ENCODE measurements at regions not wholly inside any gene's neighbourhood (a gene's known extent, or its start where the extent isn't known, plus 50 kb on each side); places are given as distances from the start of the nearest gene placed in this dataset.

- DNase-seq, result no peak
Observed at GRCh38 chr9:87259543-87260518, 237.8 kb upstream of the DAPK1 start.

GRCh38 chr9:87263291-87263690 lies 234.4 kb upstream of the DAPK1 start:
- no peak for DNase-seq

DNA sequence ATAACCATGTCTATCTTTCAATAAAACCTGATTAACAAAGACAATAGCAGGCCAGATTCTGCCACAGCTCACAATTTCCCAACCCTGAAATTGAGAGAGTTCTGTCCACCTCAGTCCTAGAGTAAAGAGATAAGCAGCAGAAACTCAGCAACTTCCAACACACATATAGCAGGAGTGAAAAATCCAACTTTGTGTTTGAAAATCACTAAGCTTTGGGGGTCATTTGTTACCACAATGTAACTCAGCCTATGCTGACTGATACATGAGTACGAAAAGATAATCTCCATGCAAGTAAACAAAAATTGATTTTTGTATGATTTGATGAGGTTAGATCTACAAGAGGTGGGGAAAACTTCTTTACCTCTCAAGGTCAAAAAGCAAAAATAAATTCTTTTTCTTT lies 231.0 kb upstream of the DAPK1 start:
- DNase-seq, result no peak

DNA sequence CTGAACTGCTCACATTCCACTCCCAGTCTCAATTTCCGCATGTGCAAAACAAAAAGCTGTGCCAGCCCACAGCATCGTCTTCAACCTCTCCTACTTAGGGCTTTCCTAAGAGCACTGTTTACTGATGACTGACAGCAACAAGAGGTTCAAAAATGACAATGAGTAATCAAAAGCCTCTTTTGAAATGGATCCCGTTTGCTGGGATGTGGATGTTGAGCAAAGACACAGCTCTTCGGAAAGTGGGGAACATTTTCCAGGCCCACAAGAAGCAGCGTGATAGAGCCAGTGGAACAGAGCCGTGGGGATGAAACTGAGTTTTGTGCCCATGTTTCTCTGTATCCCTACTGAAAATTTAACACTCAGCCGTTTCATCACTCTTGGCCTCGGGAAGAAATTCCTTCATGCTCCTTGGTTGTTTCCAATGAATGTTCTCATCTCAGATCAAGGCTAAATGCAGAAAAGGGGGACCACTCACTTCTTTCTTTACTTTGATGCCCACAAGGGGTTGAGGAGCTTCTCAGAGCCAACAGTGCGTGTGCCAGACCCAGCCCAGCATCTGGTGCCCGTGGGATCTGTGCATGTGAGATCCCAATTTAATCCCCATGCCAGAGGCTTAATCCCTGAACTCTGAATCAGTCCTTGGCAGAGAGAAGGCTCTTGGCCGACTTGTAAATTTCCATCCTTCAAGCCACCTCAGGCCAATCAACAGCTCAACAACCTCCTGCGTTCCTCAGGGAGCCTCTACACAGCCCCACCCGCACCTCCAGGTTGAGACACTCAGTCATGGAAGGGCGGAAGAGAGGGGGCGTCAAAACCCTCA lies 230.2 kb upstream of the DAPK1 start:
- no peak for DNase-seq

DNA sequence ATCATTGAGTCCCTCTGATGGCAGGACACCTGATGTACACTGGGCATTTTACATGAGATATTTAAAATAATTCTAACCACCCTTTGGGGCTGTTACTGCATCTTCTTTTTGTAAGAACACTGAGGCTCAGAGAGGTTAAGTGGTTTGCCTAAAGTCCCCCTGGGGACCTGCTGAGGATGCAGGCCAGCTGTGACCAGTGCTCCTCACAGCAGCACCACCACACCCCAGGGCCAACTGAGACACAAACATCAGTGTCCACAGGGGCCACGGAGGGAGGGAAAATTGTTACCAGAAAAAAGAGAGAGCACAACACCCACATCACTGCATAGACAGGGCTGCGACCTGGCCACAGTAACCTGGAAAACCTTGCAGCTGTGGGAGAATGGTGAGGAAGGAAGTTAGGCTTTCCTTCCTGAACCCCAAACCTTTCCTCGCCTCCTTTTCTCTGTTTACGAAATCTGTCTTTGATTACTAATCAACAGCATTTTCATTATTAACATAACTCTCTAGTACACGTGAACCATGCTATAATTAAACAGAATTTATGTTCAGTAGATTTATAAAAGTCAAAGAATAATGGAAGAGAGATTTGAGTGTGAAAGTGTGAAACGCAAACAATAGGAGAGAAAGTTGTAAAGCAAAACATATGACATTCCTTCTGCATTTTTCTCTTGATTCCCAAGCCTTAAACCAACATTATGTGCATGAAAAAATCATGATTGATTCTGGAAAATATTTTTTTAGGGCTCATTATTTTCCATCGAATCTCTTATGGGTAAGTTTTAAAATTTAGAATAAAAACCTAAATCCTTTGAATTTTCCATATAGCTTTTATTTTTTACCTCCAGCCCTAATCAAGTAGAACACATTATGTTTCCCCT lies 228.1 kb upstream of the DAPK1 start:
- no peak for DNase-seq

- DNase-seq, result no peak
Observed at GRCh38 chr9:87270221-87270847, 227.3 kb upstream of the DAPK1 start.

DNA sequence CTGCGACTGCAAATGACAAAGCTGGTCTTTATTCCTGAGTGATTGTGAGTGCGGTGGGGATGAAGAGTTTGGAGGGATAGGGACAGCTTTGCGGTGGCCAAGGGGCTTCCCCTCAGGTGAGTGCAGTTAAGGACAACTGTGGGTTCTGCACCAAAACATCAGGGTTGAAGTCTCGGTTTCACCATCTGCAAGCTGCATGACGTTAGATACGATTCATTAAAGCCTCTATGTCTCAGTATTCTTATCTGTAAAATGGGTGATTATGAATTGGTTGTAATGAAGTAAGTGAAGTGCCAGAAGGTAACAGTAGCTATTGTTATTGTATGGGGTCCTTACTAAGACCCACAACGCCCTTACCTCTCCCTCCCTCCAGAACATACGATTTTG lies 226.8 kb upstream of the DAPK1 start:
- no peak for DNase-seq

- DNase-seq, result no peak
Observed at GRCh38 chr9:87271696-87272477, 225.8 kb upstream of the DAPK1 start.

DNA sequence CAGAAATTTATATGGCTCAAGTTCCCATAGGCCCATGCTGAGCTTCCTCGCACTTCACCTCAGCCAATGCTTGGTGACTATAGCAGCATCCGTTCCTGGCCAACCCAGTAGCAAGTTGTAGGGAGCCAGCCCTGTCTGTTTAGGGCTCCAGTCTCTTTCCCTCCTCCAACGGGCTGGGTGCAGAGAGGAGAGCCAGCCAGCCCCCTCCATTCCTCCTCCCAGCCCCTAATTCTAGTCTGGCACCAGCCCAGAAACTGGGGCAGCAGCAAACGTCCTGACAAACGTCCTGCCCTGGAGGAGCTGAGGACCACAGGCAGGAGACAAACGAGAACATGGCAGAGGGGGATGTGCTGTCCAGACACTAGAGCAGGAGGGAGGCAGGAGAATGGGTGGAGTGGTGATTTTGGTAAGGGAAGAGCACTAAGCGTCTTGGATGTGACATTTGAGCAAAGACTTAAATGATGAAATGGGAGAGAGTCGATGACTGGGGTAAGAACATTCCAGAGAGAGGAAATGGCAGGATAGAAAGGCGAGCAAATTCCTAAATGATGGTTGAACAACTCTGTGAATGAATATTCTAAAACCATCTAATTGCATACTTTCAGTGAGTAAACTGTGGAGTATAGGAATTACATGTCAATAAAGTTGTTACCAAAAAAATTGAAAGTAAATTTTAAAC lies 222.5 kb upstream of the DAPK1 start:
- no peak for DNase-seq

- no peak for DNase-seq
Observed at GRCh38 chr9:87276327-87276841, 221.3 kb upstream of the DAPK1 start.

- DNase-seq, result no peak
Observed at GRCh38 chr9:87276851-87277261, 220.8 kb upstream of the DAPK1 start.

GRCh38 chr9:87277346-87277745 lies 220.3 kb upstream of the DAPK1 start:
- no peak for DNase-seq

DNA sequence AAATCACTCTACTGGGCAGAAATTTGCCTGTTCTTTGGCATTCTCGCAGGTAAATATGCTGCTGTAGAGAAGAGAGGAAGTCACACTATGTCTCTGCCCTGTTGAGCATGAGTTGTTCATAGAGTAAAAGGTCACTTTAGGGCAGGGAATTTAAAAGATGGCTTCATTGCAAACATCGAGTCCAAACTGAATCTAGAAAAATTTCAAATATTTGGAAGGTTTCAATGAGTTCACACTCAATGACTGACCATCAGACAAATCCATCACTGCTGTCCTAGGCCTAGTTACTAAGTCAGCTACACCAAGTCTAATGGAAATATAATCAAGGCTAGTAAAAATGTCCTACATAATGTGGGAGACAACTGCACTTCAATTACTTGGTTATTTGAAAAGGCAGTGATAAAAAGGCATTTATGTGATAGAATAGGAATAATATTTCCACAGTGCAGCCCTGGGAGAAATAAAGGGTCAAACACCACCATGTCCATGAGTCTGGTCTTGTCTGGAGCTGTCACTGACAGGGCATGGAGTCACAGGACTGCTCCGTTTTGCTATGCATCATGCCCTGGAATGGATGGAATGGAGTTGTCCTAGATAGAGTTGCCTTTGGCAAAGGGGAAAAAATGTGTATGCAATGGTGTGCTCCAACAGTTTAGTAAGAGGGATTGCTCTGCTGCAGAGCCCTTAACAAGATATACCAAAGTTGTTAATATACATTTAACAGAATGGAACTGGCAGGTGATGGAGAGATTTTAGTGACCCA lies 218.5 kb upstream of the DAPK1 start:
- no peak for DNase-seq

GRCh38 chr9:87280421-87280820 lies 217.2 kb upstream of the DAPK1 start:
- DNase-seq, result no peak

DNA sequence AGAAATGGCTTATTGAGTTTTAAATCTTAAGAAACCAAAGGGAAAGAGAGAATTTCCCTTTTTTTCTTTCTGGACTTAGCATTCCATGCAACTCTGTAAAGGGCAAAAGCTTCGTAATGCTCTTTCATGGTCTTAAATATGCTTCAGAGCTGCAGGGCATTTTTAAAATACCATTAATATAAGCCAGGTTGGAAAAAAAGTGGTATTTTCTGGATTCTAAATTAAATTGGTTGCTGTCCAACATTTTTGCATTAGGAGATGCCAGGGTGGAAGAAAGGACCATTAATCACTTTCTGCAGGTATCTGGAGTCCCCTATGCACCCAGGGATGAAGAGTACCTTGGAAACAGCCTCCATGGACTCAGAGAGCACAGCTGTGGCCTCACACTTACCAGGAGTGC lies 215.1 kb upstream of the DAPK1 start:
- DNase-seq, result no peak

- no peak for DNase-seq
Observed at GRCh38 chr9:87283585-87283984, 214.1 kb upstream of the DAPK1 start.

DNA sequence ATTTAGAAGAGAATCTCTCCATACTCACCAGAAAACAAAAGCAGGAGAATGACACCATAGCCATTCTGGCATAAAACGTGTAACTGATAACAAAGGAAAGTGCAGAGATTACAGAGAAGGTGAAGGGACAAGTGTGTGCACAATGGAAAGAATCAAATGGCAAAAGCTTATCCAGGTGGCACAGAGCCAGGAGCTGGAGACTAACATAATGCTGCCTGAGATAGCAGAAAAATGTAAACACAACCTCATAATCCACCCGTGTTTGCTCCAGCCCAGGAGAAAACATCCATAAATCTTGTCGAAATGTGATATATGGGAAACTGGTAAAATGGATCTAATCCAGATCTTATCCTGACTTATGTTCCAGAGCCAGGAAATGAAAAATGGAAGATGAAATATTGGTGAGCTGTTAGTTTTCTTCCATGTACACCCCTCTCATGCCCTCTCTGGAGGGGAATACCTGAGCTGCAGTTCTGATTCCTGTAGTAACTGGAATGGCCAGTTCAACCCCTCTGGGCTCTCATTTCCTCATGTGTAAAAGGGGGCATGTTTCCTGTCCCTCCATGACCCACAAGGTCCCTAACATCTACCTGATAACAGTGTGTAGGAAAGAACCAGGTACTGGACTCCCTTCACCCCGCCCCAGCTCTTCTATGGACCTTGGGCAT lies 212.3 kb upstream of the DAPK1 start:
- DNase-seq, result no peak

- no peak for DNase-seq
Observed at GRCh38 chr9:87286506-87286905, 211.2 kb upstream of the DAPK1 start.
